HFFc6 (cell line): ENCODE measurements at regions not wholly inside any gene's neighbourhood (a gene's known extent, or its start where the extent isn't known, plus 50 kb on each side); places are given as distances from the start of the nearest gene placed in this dataset.

ENCODE experiments used
- DNase-seq: peaks from one replicate; pipeline ENCODE4 v3.0.0-alpha.2; 2018
- H3K27ac Mint-ChIP-seq: 2 replicates; pipeline ENCODE4 v1.8.0; 2020; ENCODE audit warnings: mild to moderate bottlenecking, mixed read lengths
- H3K27me3 Mint-ChIP-seq: 2 replicates; pipeline ENCODE4 v1.8.0; 2021; ENCODE audit warnings: mild to moderate bottlenecking, moderate library complexity, mixed read lengths; ENCODE audit not compliant: insufficient read depth
- H3K36me3 Mint-ChIP-seq: 2 replicates; pipeline ENCODE4 v1.8.0; 2021; ENCODE audit warnings: low read depth, mixed read lengths
- H3K4me1 Mint-ChIP-seq: 2 replicates; pipeline ENCODE4 v1.8.0; 2020; ENCODE audit warnings: low read depth, mixed read lengths
- H3K4me3 Mint-ChIP-seq: 2 replicates; pipeline ENCODE4 v1.8.0; 2020; ENCODE audit warnings: mild to moderate bottlenecking, moderate library complexity, mixed read lengths
- H3K9me3 Mint-ChIP-seq: 2 replicates; pipeline ENCODE4 v1.8.0; 2020; ENCODE audit warnings: mild to moderate bottlenecking, mixed read lengths
- CTCF ChIP-seq: fragments of 200-600 bp; sonication (generic); IDR thresholded peaks from 2 replicates; pipeline ENCODE4 v1.5.0; 2021; ENCODE audit warnings: antibody characterized with exemption, mild to moderate bottlenecking

GRCh38 chr1:201663491-201664113, 124.7 kb downstream of the NAV1 start:
- no peaks in the 10 kb centered on the region; the same call in 1 of the 2 replicates for H3K27me3 Mint-ChIP-seq
- peaks cover 59% of the 10 kb centered on the region for H3K4me1 Mint-ChIP-seq
- no peak for DNase-seq
- H3K27ac Mint-ChIP-seq = no peak overlapping the region
- no peaks in the 10 kb centered on the region for H3K9me3 Mint-ChIP-seq
- no peak for TF ChIP-seq CTCF
- H3K4me3 Mint-ChIP-seq = no peak overlapping the region
- H3K36me3 Mint-ChIP-seq = peaks cover 25% of the 10 kb centered on the region

- Mint-ChIP-seq H3K9me3 (no peaks in the 10 kb centered on the region), H3K4me1 (peaks cover 56% of the 10 kb centered on the region), H3K36me3 (peaks cover 27% of the 10 kb centered on the region), H3K4me3 (no peak overlapping the region), H3K27ac (no peak overlapping the region), H3K27me3 (no peaks in the 10 kb centered on the region; the same call in 1 of the 2 replicates)
- no peak for DNase-seq
- TF ChIP-seq CTCF = no peak
Measured at GRCh38 chr1:201665036-201665435, 126.1 kb downstream of the NAV1 start.

- Mint-ChIP-seq H3K4me3 (no peak overlapping the region), H3K36me3 (peaks cover 27% of the 10 kb centered on the region), H3K4me1 (peaks cover 46% of the 10 kb centered on the region), H3K27me3 (no peaks in the 10 kb centered on the region; the same call in 1 of the 2 replicates), H3K9me3 (no peaks in the 10 kb centered on the region), H3K27ac (no peak overlapping the region; the same call in 1 of the 2 replicates)
- no peak for DNase-seq
- no peak for TF ChIP-seq CTCF
Measured at GRCh38 chr1:201666102-201666501, 127.2 kb downstream of the NAV1 start.

- Mint-ChIP-seq H3K27me3 (no peaks in the 10 kb centered on the region), H3K4me1 (peaks cover 46% of the 10 kb centered on the region), H3K9me3 (no peaks in the 10 kb centered on the region), H3K27ac (no peak overlapping the region), H3K4me3 (no peak overlapping the region), H3K36me3 (peaks cover 27% of the 10 kb centered on the region)
- TF ChIP-seq CTCF = no peak
- no peak for DNase-seq
Measured at GRCh38 chr1:201666645-201667044, 127.7 kb downstream of the NAV1 start.

GRCh38 chr1:201667479-201667878, 128.6 kb downstream of the NAV1 start:
- peaks cover 46% of the 10 kb centered on the region for H3K4me1 Mint-ChIP-seq
- no peak for DNase-seq
- H3K27me3 Mint-ChIP-seq = no peaks in the 10 kb centered on the region
- H3K27ac Mint-ChIP-seq = no peak overlapping the region
- H3K4me3 Mint-ChIP-seq = no peak overlapping the region
- no peaks in the 10 kb centered on the region for H3K9me3 Mint-ChIP-seq
- peaks cover 31% of the 10 kb centered on the region for H3K36me3 Mint-ChIP-seq
- TF ChIP-seq CTCF = no peak
